SU-DHL-6 (cell line): ENCODE measurements at regions not wholly inside any gene's neighbourhood (a gene's known extent, or its start where the extent isn't known, plus 50 kb on each side); places are given as distances from the start of the nearest gene placed in this dataset.

Experiments
- EZH2phosphoT487 ChIP-seq: fragments of 200-600 bp; sonication (generic), shearing (Covaris generic); conservative IDR thresholded peaks from 2 replicates; pipeline ENCODE4 v1.6.1; 2018; ENCODE audit warnings: mild to moderate bottlenecking, antibody characterized with exemption, low read length, moderate library complexity, mixed read lengths
- TF ChIP-seq, protein P1 (sequence below): fragments of 200-600 bp; sonication (generic); IDR thresholded peaks from one replicate; pipeline ENCODE4 v1.5.1; 2017; ENCODE audit warnings: antibody characterized with exemption, mild to moderate bottlenecking, low read length, moderate library complexity; ENCODE audit not compliant: insufficient read depth, poor library complexity, severe bottlenecking

DNA sequence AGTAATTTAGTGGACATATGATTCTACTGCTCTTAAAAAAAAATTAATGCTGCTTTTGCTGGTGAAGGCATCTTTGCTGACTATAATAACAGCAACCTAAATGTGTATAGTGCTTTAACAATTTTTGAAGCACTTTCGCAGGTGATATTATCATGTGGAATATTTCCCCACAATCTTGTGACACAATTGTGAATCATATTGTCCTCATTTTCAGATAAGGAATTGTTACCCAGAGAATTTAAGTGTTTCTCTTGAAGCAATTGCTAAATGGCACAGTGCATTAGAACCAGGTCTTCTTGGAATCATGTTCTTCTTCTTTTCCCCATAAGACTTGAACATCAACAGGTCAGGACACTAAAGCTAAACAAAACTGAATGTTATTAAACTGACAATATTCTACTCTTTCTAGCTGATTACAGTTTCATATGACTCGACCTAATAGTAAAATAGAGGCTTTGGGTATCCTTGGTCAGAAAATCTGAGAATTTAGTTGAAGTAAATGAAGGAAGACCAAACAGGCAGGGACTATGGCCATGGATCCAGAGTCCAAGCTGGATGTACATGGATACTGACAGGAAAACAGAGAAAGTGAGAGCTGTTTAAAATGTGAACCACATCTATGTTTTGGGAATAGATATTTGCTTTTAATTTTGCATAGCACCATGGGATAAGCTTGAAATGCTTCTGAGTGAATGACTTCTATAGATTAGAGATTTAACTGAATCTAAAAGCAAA is 121.8 kb upstream of the SLC35B3 start:
- TF ChIP-seq, protein P1, sequence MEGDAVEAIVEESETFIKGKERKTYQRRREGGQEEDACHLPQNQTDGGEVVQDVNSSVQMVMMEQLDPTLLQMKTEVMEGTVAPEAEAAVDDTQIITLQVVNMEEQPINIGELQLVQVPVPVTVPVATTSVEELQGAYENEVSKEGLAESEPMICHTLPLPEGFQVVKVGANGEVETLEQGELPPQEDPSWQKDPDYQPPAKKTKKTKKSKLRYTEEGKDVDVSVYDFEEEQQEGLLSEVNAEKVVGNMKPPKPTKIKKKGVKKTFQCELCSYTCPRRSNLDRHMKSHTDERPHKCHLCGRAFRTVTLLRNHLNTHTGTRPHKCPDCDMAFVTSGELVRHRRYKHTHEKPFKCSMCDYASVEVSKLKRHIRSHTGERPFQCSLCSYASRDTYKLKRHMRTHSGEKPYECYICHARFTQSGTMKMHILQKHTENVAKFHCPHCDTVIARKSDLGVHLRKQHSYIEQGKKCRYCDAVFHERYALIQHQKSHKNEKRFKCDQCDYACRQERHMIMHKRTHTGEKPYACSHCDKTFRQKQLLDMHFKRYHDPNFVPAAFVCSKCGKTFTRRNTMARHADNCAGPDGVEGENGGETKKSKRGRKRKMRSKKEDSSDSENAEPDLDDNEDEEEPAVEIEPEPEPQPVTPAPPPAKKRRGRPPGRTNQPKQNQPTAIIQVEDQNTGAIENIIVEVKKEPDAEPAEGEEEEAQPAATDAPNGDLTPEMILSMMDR = no peak
- TF ChIP-seq EZH2phosphoT487 = no peak
